ENCODE measurements at regions not wholly inside any gene's neighbourhood (a gene's known extent, or its start where the extent isn't known, plus 50 kb on each side); places are given as distances from the start of the nearest gene placed in this dataset.

- Histone ChIP-seq H3K27me3 (ENCODE audit: control insufficient read depth, insufficient read depth, low read length, poor library complexity, severe bottlenecking) (no peaks in the 10 kb centered on the region), H3K9me3 (ENCODE audit: control insufficient read depth, low read length) (no peaks in the 10 kb centered on the region), H3K4me1 (ENCODE audit: control insufficient read depth, insufficient read depth, low read length) (peaks cover 26% of the 10 kb centered on the region), H3K27ac (ENCODE audit: insufficient read depth, low read depth, low read length, poor library complexity, severe bottlenecking) (no peak overlapping the region), H3K36me3 (ENCODE audit: control insufficient read depth, insufficient read depth, low read length) (no peaks in the 10 kb centered on the region), H3K4me3 (ENCODE audit: insufficient read depth, low read depth, low read length) (no peak overlapping the region)
- 100% methylated on average over 1 of the region's 1 CpG; no CpG with 5 or more reads in 1 of the 2 experiments for WGBS, 2 experiments
These were observed 103.8 kb upstream of the LIPC start for GRCh38 chr15:58327958-58328357.

GRCh38 chr15:58329211-58329610 lies 102.6 kb upstream of the LIPC start:
- 93 to 96% methylated on average over 2 of the region's 2 CpGs for WGBS, 2 experiments
- no peak overlapping the region for H3K4me3 ChIP-seq (ENCODE audit: insufficient read depth, low read depth, low read length)
- H3K36me3 ChIP-seq (ENCODE audit: control insufficient read depth, insufficient read depth, low read length), result no peaks in the 10 kb centered on the region
- H3K27me3 ChIP-seq (ENCODE audit: control insufficient read depth, insufficient read depth, low read length, poor library complexity, severe bottlenecking), result no peaks in the 10 kb centered on the region
- H3K9me3 ChIP-seq (ENCODE audit: control insufficient read depth, low read length), result no peaks in the 10 kb centered on the region
- peaks cover 26% of the 10 kb centered on the region for H3K4me1 ChIP-seq (ENCODE audit: control insufficient read depth, insufficient read depth, low read length)
- H3K27ac ChIP-seq (ENCODE audit: insufficient read depth, low read depth, low read length, poor library complexity, severe bottlenecking), result no peak overlapping the region

GRCh38 chr15:58329781-58330671 lies 101.8 kb upstream of the LIPC start:
- Histone ChIP-seq H3K4me3 (ENCODE audit: insufficient read depth, low read depth, low read length) (no peak overlapping the region), H3K4me1 (ENCODE audit: control insufficient read depth, insufficient read depth, low read length) (peaks cover 26% of the 10 kb centered on the region), H3K27me3 (ENCODE audit: control insufficient read depth, insufficient read depth, low read length, poor library complexity, severe bottlenecking) (no peaks in the 10 kb centered on the region), H3K36me3 (ENCODE audit: control insufficient read depth, insufficient read depth, low read length) (no peaks in the 10 kb centered on the region), H3K27ac (ENCODE audit: insufficient read depth, low read depth, low read length, poor library complexity, severe bottlenecking) (no peak overlapping the region), H3K9me3 (ENCODE audit: control insufficient read depth, low read length) (no peaks in the 10 kb centered on the region)
- 87 to 88% methylated on average over 13 of the region's 13 CpGs for WGBS, 2 experiments

GRCh38 chr15:58330741-58331559 lies 100.8 kb upstream of the LIPC start:
- no peak overlapping the region for H3K27ac ChIP-seq (ENCODE audit: insufficient read depth, low read depth, low read length, poor library complexity, severe bottlenecking)
- no peaks in the 10 kb centered on the region for H3K27me3 ChIP-seq (ENCODE audit: control insufficient read depth, insufficient read depth, low read length, poor library complexity, severe bottlenecking)
- H3K36me3 ChIP-seq (ENCODE audit: control insufficient read depth, insufficient read depth, low read length), result no peaks in the 10 kb centered on the region
- peaks cover 26% of the 10 kb centered on the region for H3K4me1 ChIP-seq (ENCODE audit: control insufficient read depth, insufficient read depth, low read length)
- H3K4me3 ChIP-seq (ENCODE audit: insufficient read depth, low read depth, low read length), result no peak overlapping the region
- no peaks in the 10 kb centered on the region for H3K9me3 ChIP-seq (ENCODE audit: control insufficient read depth, low read length)
- 73 to 74% methylated on average over 7 to 8 of the region's 8 CpGs for WGBS, 2 experiments

GRCh38 chr15:58331560-58331912 lies 100.3 kb upstream of the LIPC start:
- Histone ChIP-seq H3K4me1 (ENCODE audit: control insufficient read depth, insufficient read depth, low read length) (peaks cover 26% of the 10 kb centered on the region), H3K27me3 (ENCODE audit: control insufficient read depth, insufficient read depth, low read length, poor library complexity, severe bottlenecking) (no peaks in the 10 kb centered on the region), H3K27ac (ENCODE audit: insufficient read depth, low read depth, low read length, poor library complexity, severe bottlenecking) (peak overlapping the region; percentile 71), H3K36me3 (ENCODE audit: control insufficient read depth, insufficient read depth, low read length) (no peaks in the 10 kb centered on the region), H3K9me3 (ENCODE audit: control insufficient read depth, low read length) (no peaks in the 10 kb centered on the region), H3K4me3 (ENCODE audit: insufficient read depth, low read depth, low read length) (no peak overlapping the region)
- 87 to 100% methylated on average over 1 to 2 of the region's 2 CpGs for WGBS, 2 experiments

GRCh38 chr15:58331913-58332675 lies 99.7 kb upstream of the LIPC start:
- Histone ChIP-seq H3K9me3 (ENCODE audit: control insufficient read depth, low read length) (no peaks in the 10 kb centered on the region), H3K36me3 (ENCODE audit: control insufficient read depth, insufficient read depth, low read length) (no peaks in the 10 kb centered on the region), H3K4me1 (ENCODE audit: control insufficient read depth, insufficient read depth, low read length) (peaks cover 26% of the 10 kb centered on the region), H3K27me3 (ENCODE audit: control insufficient read depth, insufficient read depth, low read length, poor library complexity, severe bottlenecking) (no peaks in the 10 kb centered on the region), H3K27ac (ENCODE audit: insufficient read depth, low read depth, low read length, poor library complexity, severe bottlenecking) (peak overlapping the region; percentile 71), H3K4me3 (ENCODE audit: insufficient read depth, low read depth, low read length) (no peak overlapping the region)
- WGBS, 2 experiments, result 28 to 35% methylated on average over 8 of the region's 8 CpGs

GRCh38 chr15:58332676-58333400 lies 99.0 kb upstream of the LIPC start:
- H3K27me3 ChIP-seq (ENCODE audit: control insufficient read depth, insufficient read depth, low read length, poor library complexity, severe bottlenecking), result no peaks in the 10 kb centered on the region
- H3K9me3 ChIP-seq (ENCODE audit: control insufficient read depth, low read length), result no peaks in the 10 kb centered on the region
- H3K4me3 ChIP-seq (ENCODE audit: insufficient read depth, low read depth, low read length), result no peak overlapping the region
- no peaks in the 10 kb centered on the region for H3K36me3 ChIP-seq (ENCODE audit: control insufficient read depth, insufficient read depth, low read length)
- H3K4me1 ChIP-seq (ENCODE audit: control insufficient read depth, insufficient read depth, low read length), result peaks cover 26% of the 10 kb centered on the region
- peak overlapping the region; percentile 71 for H3K27ac ChIP-seq (ENCODE audit: insufficient read depth, low read depth, low read length, poor library complexity, severe bottlenecking)

- Histone ChIP-seq H3K4me1 (ENCODE audit: control insufficient read depth, insufficient read depth, low read length) (peaks cover 26% of the 10 kb centered on the region), H3K27me3 (ENCODE audit: control insufficient read depth, insufficient read depth, low read length, poor library complexity, severe bottlenecking) (no peaks in the 10 kb centered on the region)
These were observed 97.0 kb upstream of the LIPC start for GRCh38 chr15:58334803-58335202.

GRCh38 chr15:58336161-58336560 lies 95.6 kb upstream of the LIPC start:
- no peaks in the 10 kb centered on the region for H3K27me3 ChIP-seq (ENCODE audit: control insufficient read depth, insufficient read depth, low read length, poor library complexity, severe bottlenecking)
- no peak overlapping the region for H3K4me3 ChIP-seq (ENCODE audit: insufficient read depth, low read depth, low read length)
- H3K36me3 ChIP-seq (ENCODE audit: control insufficient read depth, insufficient read depth, low read length), result no peaks in the 10 kb centered on the region
- WGBS, 2 experiments, result 0 to 92% methylated on average over 1 to 2 of the region's 3 CpGs
- H3K4me1 ChIP-seq (ENCODE audit: control insufficient read depth, insufficient read depth, low read length), result peaks cover 12% of the 10 kb centered on the region
- H3K27ac ChIP-seq (ENCODE audit: insufficient read depth, low read depth, low read length, poor library complexity, severe bottlenecking), result no peak overlapping the region
- H3K9me3 ChIP-seq (ENCODE audit: control insufficient read depth, low read length), result no peaks in the 10 kb centered on the region

More at GRCh38 chr15:58334803-58335202, 97.0 kb upstream of the LIPC start:
- no peaks in the 10 kb centered on the region for H3K9me3 ChIP-seq (ENCODE audit: control insufficient read depth, low read length)
- H3K36me3 ChIP-seq (ENCODE audit: control insufficient read depth, insufficient read depth, low read length), result no peaks in the 10 kb centered on the region
- 90 to 94% methylated on average over 2 of the region's 2 CpGs for WGBS, 2 experiments
- no peak overlapping the region for H3K27ac ChIP-seq (ENCODE audit: insufficient read depth, low read depth, low read length, poor library complexity, severe bottlenecking)
- no peak overlapping the region for H3K4me3 ChIP-seq (ENCODE audit: insufficient read depth, low read depth, low read length)

All from ectodermal cell (in vitro differentiated cells).